Pulmonary artery endothelial cell (primary cell): ENCODE measurements at regions not wholly inside any gene's neighbourhood (a gene's known extent, or its start where the extent isn't known, plus 50 kb on each side); places are given as distances from the start of the nearest gene placed in this dataset.
"Not testable (repeated sequence)": the region's sequence is repeated elsewhere in the genome, so short reads cannot be mapped to it uniquely, and the experiment has no call there.

ENCODE experiments used
- DNase-seq: peaks from one replicate; pipeline ENCODE4 v3.0.0-alpha.2; 2011; ENCODE audit warnings: low read depth, low spot score

- no peak for DNase-seq
Measured at GRCh38 chr2:3899536-3900155, 196.3 kb downstream of the DCDC2C start.

- no peak for DNase-seq
Measured at GRCh38 chr2:3902131-3902530, 198.8 kb downstream of the DCDC2C start.

GRCh38 chr2:3904061-3904460, 200.7 kb downstream of the DCDC2C start:
- no peak for DNase-seq

- not testable (repeated sequence) for DNase-seq
Measured at GRCh38 chr2:3908498-3908897, 205.1 kb downstream of the DCDC2C start.

GRCh38 chr2:3911882-3912455, 208.6 kb downstream of the DCDC2C start:
- no peak for DNase-seq

- no peak for DNase-seq
Measured at GRCh38 chr2:3913166-3913565, 209.8 kb downstream of the DCDC2C start.

GRCh38 chr2:3914241-3914640, 210.9 kb downstream of the DCDC2C start:
- no peak for DNase-seq

GRCh38 chr2:3927031-3927430, 223.7 kb downstream of the DCDC2C start:
- DNase-seq: no peak

- no peak for DNase-seq
Measured at GRCh38 chr2:3929374-3929773, 226.0 kb downstream of the DCDC2C start.

- DNase-seq: no peak
Measured at GRCh38 chr2:3930246-3930645, 226.9 kb downstream of the DCDC2C start.

- DNase-seq: no peak
Measured at GRCh38 chr2:3940661-3941060, 237.3 kb downstream of the DCDC2C start.

- no peak for DNase-seq
Measured at GRCh38 chr2:3942841-3943240, 239.5 kb downstream of the DCDC2C start.

- DNase-seq: no peak
Measured at GRCh38 chr2:3944071-3944470, 240.7 kb downstream of the DCDC2C start.

GRCh38 chr2:3944841-3945240, 241.5 kb downstream of the DCDC2C start:
- DNase-seq: no peak

- DNase-seq: no peak
Measured at GRCh38 chr2:3948191-3948590, 244.8 kb downstream of the DCDC2C start.

GRCh38 chr2:3951131-3951954, 248.0 kb downstream of the DCDC2C start:
- no peak for DNase-seq

- DNase-seq: no peak
Measured at GRCh38 chr2:3952866-3953516, 249.6 kb downstream of the DCDC2C start.

- DNase-seq: no peak
Measured at GRCh38 chr2:3954261-3954660, 250.9 kb downstream of the DCDC2C start.

GRCh38 chr2:3956406-3956805, 253.0 kb downstream of the DCDC2C start:
- DNase-seq: no peak

- DNase-seq: no peak
Measured at GRCh38 chr2:3956892-3957291, 253.5 kb downstream of the DCDC2C start.

- DNase-seq: no peak
Measured at GRCh38 chr2:3958465-3958864, 255.1 kb downstream of the DCDC2C start.

GRCh38 chr2:3958969-3959368, 255.6 kb downstream of the DCDC2C start:
- DNase-seq: no peak
